OCI-LY7 (cell line): ENCODE measurements at regions not wholly inside any gene's neighbourhood (a gene's known extent, or its start where the extent isn't known, plus 50 kb on each side); places are given as distances from the start of the nearest gene placed in this dataset.

ENCODE experiments used
- BruUV-seq: library from RNA; stranded (reverse); fragments of 400-500 nt; replicated peaks from 2 replicates; lab custom pipeline; 2021; lab: Mats Ljungman, UMichigan
- CTCF ChIA-PET: fragments of 300-600 bp; sonication (Branson Sonifier 250); formaldehyde crosslinking; loops from one replicate; lab custom pipeline; 2022; ENCODE audit warnings: antibody characterized with exemption; ENCODE audit not compliant: unreplicated experiment; lab: Charles Lee
- POLR2A ChIA-PET: fragments of 300-600 bp; sonication (Branson Sonifier 250); formaldehyde crosslinking; loops from one replicate; lab custom pipeline; 2022; ENCODE audit warnings: antibody characterized with exemption; lab: Charles Lee
- DNase-seq: peaks from one replicate; pipeline ENCODE4 v3.0.0-alpha.2; 2015; ENCODE audit warnings: low spot score
- H2AFZ ChIP-seq: fragments of 200-600 bp; sonication (generic), shearing (Covaris generic); 2 replicates; pipeline ENCODE4 v1.6.1; 2014; ENCODE audit warnings: mild to moderate bottlenecking, antibody characterized with exemption, low read length, moderate library complexity
- H3K27ac ChIP-seq: fragments of 200-600 bp; sonication (generic); 2 replicates; pipeline ENCODE4 v1.5.1; 2014; ENCODE audit warnings: mixed run types, low read depth, mild to moderate bottlenecking, moderate library complexity, low read length, inconsistent platforms; ENCODE audit not compliant: poor library complexity, severe bottlenecking
- H3K36me3 ChIP-seq: fragments of 200-600 bp; sonication (generic); 2 replicates; pipeline ENCODE4 v1.6.1; 2014; ENCODE audit warnings: mild to moderate bottlenecking, antibody characterized with exemption, low read length, moderate library complexity, mixed read lengths; ENCODE audit not compliant: insufficient read depth
- H3K4me1 ChIP-seq: fragments of 200-600 bp; sonication (generic); 2 replicates; pipeline ENCODE4 v1.5.1; 2014; ENCODE audit warnings: mild to moderate bottlenecking, low read length; ENCODE audit not compliant: insufficient read depth, poor library complexity, severe bottlenecking
- H3K4me2 ChIP-seq: fragments of 200-600 bp; sonication (generic); 2 replicates; pipeline ENCODE4 v1.6.1; 2014; ENCODE audit warnings: mild to moderate bottlenecking, low read length
- H3K4me3 ChIP-seq: fragments of 200-600 bp; sonication (generic); 2 replicates; pipeline ENCODE4 v1.5.1; 2014; ENCODE audit warnings: mild to moderate bottlenecking, low read depth, low read length; ENCODE audit not compliant: poor library complexity, severe bottlenecking
- H3K79me2 ChIP-seq: fragments of 200-600 bp; sonication (generic); 2 replicates; pipeline ENCODE4 v1.6.1; 2016; ENCODE audit warnings: low read depth, mild to moderate bottlenecking, low read length, moderate library complexity, mixed read lengths; ENCODE audit not compliant: insufficient read depth
- H3K9me2 ChIP-seq: fragments of 200-600 bp; sonication (generic); 2 replicates; pipeline ENCODE4 v1.6.1; 2016; ENCODE audit warnings: mild to moderate bottlenecking, low read length, mixed read lengths; ENCODE audit not compliant: insufficient read depth
- H3K9me3 ChIP-seq: fragments of 200-600 bp; sonication (generic); 2 replicates; pipeline ENCODE4 v1.6.1; 2014; ENCODE audit warnings: mild to moderate bottlenecking, mixed run types, low read length, mixed read lengths
- H4K20me1 ChIP-seq: fragments of 200-600 bp; sonication (generic); 2 replicates; pipeline ENCODE4 v1.6.1; 2014; ENCODE audit warnings: mild to moderate bottlenecking, antibody characterized with exemption, low read length, moderate library complexity, mixed read lengths; ENCODE audit not compliant: insufficient read depth
- CTCF ChIP-seq: fragments of 200-600 bp; sonication (generic); conservative IDR thresholded peaks from 2 replicates; pipeline ENCODE4 v1.5.1; 2014; ENCODE audit warnings: mild to moderate bottlenecking, antibody characterized with exemption, low read length, moderate library complexity, mixed read lengths
- EZH2phosphoT487 ChIP-seq: fragments of 200-600 bp; sonication (generic); IDR thresholded peaks from 2 replicates; pipeline ENCODE4 v1.6.1; 2018; ENCODE audit warnings: low read depth, borderline replicate concordance, mild to moderate bottlenecking, mixed run types, antibody characterized with exemption, low read length, moderate library complexity, mixed read lengths
- intact Hi-C: fragments of 100-400 bp; cut with micrococcal nuclease; formaldehyde crosslinking; loops from one replicate; pipeline ENCODE4 v1.10.0; 2022; ENCODE audit not compliant: unreplicated experiment

- H4K20me1 ChIP-seq = no peaks in the 10 kb centered on the region
- CTCF ChIA-PET = no interaction called here
- POLR2A ChIA-PET = interaction anchor here (1.3 kb wide), 1 partner anchor 11 kb away, joined by 3 read pairs; no protein-coding TSS in a partner anchor
- no peak for TF ChIP-seq EZH2phosphoT487
- TF ChIP-seq CTCF = no peak
- H3K4me2 ChIP-seq = no peak overlapping the region
- no peaks in the 10 kb centered on the region for H3K36me3 ChIP-seq
- H3K4me1 ChIP-seq = no peaks in the 10 kb centered on the region
- no peaks in the 10 kb centered on the region for H3K79me2 ChIP-seq
- DNase-seq = no peak
- H3K4me3 ChIP-seq = no peak overlapping the region
- intact Hi-C loops = no loop called here
- BruUV-seq = no TSS peak
- H3K9me2 ChIP-seq = no peaks in the 10 kb centered on the region
- H3K27ac ChIP-seq = no peak overlapping the region
- H2AFZ ChIP-seq = no peak overlapping the region
- no peaks in the 10 kb centered on the region for H3K9me3 ChIP-seq
These were observed 271.2 kb upstream of the FAR2 start for GRCh38 chr12:28877854-28878253.

- BruUV-seq = no TSS peak
- Histone ChIP-seq H3K79me2 (no peaks in the 10 kb centered on the region), H3K4me2 (no peak overlapping the region), H3K36me3 (no peaks in the 10 kb centered on the region), H3K4me3 (no peak overlapping the region), H2AFZ (no peak overlapping the region), H3K27ac (no peak overlapping the region), H4K20me1 (no peaks in the 10 kb centered on the region), H3K9me3 (no peaks in the 10 kb centered on the region), H3K9me2 (no peaks in the 10 kb centered on the region), H3K4me1 (no peaks in the 10 kb centered on the region)
- TF ChIP-seq CTCF = no peak
- TF ChIP-seq EZH2phosphoT487 = no peak
- CTCF ChIA-PET = no interaction called here
- DNase-seq = no peak
- POLR2A ChIA-PET = no interaction called here
- intact Hi-C loops = no loop called here
These were observed 270.4 kb upstream of the FAR2 start for GRCh38 chr12:28878629-28879028.

GRCh38 chr12:28879379-28879778, 269.7 kb upstream of the FAR2 start:
- Histone ChIP-seq H3K4me1 (no peaks in the 10 kb centered on the region), H3K36me3 (no peaks in the 10 kb centered on the region), H4K20me1 (no peaks in the 10 kb centered on the region), H3K9me2 (no peaks in the 10 kb centered on the region), H3K79me2 (no peaks in the 10 kb centered on the region), H3K4me2 (no peak overlapping the region), H3K4me3 (no peak overlapping the region), H3K27ac (no peak overlapping the region), H3K9me3 (no peaks in the 10 kb centered on the region), H2AFZ (no peak overlapping the region)
- POLR2A ChIA-PET = no interaction called here
- no peak for DNase-seq
- TF ChIP-seq EZH2phosphoT487 (no peak), CTCF (no peak)
- intact Hi-C loops = no loop called here
- CTCF ChIA-PET = no interaction called here
- no TSS peak for BruUV-seq
